GM18499 (cell line): ENCODE measurements at regions not wholly inside any gene's neighbourhood (a gene's known extent, or its start where the extent isn't known, plus 50 kb on each side); places are given as distances from the start of the nearest gene placed in this dataset.

Source experiments
- ATAC-seq: cut with Tn5 transposase; IDR thresholded peaks from one replicate; pipeline ENCODE4 v1.9.1; 2021; ENCODE audit warnings: moderate number of reproducible peaks; ENCODE audit not compliant: insufficient read depth, unreplicated experiment

DNA sequence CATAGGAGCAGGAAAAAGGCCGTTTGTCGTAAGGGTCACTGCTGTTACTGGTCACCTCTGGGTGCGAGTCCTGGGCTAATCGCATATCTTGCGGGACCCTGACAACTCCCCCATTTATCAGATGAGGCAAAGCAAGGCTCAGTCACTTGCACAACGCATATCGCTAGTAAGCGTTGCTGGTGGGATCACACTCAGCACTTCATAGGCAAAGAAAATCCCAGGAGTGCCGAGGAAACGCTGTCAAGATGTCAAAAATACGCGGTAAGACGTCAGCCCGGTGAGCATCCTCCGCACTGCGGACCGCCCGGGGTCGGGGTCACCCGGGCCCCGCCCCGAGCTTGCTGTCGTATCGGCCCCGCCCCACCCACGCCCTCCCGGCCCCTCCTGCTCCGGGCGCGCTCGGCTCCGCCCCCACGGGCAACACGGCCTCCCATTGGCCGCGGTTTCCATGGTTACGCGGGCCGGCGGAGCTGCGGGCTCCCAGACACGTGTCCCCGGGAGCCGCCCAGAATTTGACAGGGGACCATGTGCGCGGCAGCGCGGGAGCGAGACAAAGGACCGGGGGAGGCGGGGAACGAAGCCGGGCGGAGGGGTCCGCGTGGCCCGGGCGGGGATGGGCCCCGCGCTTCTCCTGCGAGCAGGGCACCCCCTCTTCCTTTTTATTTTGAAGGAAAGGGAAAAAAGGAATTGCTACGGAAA is 80.2 kb upstream of the IER5L start:
- ATAC-seq, result no peak

DNA sequence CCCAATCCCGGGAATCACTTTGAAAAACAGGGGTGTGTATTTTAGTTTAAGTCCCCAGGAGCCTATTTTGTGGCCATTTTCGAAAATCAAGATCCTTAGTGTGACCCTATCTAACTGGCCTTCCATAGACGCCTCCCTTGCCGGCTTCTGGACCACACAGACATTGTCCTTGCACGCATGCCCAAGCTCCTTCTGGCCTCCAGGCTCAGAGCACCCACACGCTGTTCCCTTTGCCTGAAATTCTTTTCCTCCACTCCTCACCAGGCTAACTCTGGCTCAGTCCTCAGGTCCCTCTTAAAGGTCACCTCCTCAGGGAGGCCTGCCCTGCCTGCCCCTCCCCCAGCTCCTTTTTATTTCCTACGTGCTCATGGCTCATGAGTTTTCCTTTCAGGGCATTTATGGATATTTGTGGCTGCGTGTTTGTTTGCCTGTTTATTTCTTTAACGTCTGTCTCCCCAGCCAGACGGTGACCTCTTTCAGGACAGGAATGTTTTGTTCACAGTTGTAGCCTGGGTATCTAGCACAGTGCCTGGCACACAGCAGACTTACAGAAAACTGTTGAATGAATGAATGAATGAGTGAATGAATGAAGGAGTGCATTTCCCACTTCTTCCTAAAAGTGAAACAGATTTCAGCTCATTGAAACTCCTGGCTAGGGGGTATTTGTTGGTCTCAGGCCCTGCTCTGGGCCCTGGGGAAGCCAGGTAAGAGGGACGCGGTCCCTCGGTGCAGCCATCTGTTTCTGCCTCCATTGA is 79.1 kb upstream of the IER5L start:
- ATAC-seq, result no peak

GRCh38 chr9:129254566-129255287 is 76.7 kb upstream of the IER5L start:
- ATAC-seq, result no peak

GRCh38 chr9:129253803-129254381 is 75.8 kb upstream of the IER5L start:
- no peak for ATAC-seq

DNA sequence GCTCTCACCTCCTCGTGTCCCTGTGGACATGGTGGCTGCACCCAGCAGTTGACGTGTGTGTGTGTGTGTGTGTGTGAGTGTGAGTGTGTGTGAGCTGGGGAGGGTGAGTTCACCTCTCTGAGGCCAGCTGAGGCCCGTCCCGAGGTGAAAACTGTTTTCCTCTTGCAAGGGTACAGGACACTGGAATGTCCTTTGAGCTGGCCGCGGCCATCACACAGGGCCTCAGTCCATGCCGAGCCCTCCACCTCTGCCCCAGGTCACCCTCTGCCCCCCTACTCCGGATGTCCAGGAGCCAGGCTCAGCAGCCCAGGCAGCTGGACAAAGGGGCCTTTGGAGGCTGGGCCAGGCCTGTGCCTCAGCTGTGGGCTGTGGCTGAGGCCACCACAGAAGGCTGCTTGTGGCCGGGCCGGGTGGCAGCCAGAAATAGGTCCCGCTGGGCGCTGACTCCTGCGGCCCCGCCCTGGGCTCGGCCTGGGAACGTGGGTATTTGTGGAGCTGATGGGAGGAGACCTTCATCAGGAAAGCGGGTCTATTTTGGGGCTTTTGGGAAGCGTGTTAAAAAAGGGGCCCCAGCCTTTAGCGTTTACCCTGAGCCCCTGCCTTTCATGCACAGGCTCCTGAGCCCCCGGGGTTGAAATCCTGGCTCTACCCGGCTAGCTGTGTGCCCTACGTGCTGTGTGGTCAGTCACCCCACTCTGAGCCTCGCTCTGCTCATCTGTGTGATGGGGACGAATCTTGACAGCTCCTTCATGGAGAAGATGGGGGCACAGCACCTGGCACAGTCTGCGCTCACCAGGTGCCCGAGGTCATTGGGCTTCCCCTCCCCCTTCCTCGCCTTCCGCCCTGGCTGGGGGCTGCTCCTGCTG is 75.1 kb upstream of the IER5L start:
- no peak for ATAC-seq

DNA sequence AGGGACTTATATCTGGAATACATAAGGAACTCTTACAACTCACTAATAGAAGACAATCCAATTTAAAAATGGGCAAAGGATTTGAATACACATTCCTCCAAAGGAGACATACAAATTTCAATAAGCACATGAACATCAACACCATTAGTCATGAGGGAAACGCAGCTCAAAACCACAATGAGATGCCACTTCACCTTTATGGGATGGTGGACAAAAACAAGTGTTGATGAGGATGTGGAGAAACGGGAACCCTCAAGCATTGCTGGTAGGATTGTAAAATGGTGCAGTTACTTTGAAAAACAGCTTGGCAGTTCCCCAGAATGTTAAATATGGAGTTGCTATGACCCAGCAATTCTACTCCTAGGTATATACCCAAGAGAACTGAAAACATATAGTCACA is 72.7 kb upstream of the IER5L start:
- no peak for ATAC-seq

- no peak for ATAC-seq
Measured at GRCh38 chr9:129247285-129248153, 69.5 kb upstream of the IER5L start.

DNA sequence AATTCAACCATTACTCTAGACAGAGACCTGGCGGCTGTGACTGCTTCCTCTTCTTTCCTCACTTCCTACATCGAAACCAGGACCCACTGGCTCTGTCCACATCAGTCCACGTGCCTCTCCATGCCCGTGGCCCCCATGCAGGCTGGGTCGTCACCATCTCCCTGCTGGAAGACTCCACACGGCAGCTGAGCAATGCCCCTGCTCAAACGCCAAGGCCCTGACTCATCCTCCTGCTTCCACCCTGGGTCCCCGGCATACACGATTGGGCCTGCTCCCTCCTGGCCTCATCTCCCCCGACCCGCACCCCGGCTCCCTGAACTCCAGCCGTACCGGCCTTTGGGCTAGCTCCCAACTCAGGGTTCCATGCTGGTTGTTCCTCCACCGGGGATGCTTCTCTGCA is 67.2 kb upstream of the IER5L start:
- ATAC-seq, result no peak

GRCh38 chr9:129242971-129243561 is 65.0 kb upstream of the IER5L start:
- no peak for ATAC-seq

DNA sequence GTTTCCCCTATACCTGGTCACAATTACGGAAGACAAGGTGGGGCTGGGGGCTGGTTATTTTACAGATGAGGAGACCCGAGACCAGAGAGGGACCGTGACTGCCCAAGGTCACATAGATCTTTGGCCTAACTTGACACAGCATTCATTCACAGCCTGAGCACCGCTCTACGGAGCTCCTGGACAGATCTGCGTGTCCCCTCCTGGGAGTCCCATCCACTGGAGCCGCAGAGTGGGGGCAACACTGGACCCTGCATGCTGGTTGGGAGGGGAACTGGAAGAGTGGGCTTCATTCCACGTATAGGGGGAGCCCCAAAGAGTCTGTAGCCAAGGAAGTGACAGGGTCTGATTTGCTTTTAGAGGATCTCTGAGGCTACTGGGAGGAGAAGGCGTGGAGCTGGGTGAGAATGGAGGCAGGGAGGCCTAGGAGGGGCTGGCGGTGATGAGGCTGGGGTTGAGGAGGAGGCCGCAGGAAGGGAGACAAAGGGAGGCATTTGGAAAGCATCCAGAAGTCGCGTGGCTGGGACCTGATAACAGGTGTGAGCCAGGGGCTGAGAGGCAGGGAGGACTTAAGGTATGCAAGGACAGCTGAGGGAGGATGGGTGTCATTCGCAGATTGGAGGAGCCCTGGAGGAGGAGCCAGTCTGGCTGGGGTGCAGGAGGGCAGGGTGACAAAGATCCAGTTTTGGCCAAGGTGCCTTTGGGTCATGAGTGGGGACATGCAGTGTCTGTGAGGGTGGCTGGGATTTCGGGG is 64.3 kb upstream of the IER5L start:
- no peak for ATAC-seq

DNA sequence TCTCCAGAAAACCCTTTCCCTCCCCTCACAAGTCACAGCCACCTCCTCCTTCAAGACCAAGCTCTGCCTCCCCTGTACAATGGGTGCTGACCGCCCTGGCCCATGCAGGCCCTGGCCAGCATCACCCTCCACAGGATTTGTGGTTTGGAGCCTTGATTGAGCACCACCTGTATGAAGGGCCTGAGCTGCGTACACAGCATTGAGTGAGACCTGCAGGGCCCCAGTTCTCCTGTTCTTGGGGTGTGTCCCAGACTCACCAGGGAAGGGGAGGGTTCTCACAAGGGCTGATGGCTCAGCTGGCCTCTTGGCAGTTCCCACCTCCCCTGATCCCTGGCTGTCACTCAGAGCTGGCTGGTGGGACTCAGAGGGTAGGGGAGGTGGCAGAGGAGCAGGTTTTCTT is 63.7 kb upstream of the IER5L start:
- no peak for ATAC-seq

DNA sequence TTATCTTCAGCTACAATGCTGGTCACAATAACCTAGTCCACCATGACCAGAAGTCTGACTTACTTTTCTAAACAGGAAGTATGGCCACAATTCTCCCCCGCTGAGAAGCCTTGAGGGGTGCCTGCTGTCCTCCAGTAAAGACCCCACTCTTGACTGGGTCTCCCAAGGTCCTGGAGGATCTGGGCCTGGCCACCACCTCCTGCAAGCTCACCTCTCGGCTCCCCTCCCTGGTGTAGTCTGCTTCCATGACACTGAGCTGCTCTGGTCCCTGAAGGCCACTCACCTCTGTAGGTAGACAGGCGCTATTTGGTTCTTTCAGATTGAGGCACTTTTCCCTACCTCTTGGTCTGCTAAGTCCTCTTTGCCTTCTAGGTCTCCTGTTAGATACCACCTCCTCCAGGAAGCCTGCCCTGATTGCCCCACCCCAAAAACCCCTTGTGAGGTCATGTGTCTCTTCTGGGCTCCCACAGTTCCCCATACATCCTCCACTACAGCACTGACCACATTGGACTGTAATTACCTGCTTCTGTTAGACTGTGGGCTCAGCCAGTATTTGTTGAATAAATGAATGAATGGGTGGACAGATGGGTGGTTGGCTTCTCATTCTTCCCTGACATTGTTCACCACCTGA is 62.6 kb upstream of the IER5L start:
- no peak for ATAC-seq

GRCh38 chr9:129239946-129240490 is 62.0 kb upstream of the IER5L start:
- no peak for ATAC-seq

DNA sequence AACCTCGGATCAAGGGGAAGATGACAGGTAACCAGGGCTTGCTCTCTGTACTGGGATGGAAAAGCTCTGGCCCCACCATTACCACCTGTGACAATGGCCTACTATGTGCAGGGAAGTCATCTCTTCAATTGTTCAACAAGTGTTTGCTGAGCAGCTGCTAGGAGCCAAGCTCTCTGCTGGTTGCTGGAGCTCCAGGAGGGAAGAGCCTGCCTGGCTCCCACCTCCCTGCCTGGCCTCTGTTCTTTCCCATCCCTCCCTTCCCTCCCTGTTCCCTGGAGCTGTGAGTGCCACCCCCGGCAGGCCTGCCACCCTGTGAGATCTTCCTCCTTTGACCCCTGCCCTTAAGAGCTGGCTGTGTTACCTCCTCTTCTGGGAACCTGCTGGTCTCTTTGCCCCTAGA is 59.7 kb upstream of the IER5L start:
- ATAC-seq, result no peak

- no peak for ATAC-seq
Measured at GRCh38 chr9:129237164-129237611, 59.1 kb upstream of the IER5L start.

GRCh38 chr9:129236441-129237145 is 58.5 kb upstream of the IER5L start:
- no peak for ATAC-seq

DNA sequence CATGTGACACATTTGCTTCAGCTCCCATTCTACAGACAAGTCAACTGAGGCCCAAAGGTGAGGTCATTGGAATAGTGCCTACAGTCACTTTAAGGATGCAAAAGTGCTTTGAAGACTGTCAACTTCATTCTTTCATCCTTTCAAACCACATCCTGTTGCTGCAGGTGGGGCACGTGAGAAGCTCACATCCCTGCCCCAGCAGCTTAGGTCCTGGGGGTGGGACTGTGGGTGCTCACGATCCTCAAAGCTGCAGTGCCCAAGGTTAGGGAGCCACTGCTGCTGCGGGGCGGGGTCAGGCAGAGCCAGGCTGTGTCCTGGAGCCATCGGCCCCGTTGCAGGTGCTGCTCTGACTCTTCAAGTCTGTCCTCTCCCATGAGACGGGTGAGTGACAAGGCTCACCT is 57.9 kb upstream of the IER5L start:
- ATAC-seq, result no peak
